ENCODE measurements at regions not wholly inside any gene's neighbourhood (a gene's known extent, or its start where the extent isn't known, plus 50 kb on each side); places are given as distances from the start of the nearest gene placed in this dataset.

- no peak overlapping the region for H3K4me3 Mint-ChIP-seq
- no peak overlapping the region for H3K27ac ChIP-seq (ENCODE audit: low read depth)
- DNase-seq (ENCODE audit: low spot score) (no peak), ATAC-seq (no peak)
- no peak overlapping the region for H3K27ac Mint-ChIP-seq
- H3K4me3 ChIP-seq, result no peak overlapping the region
- no peaks in the 10 kb centered on the region; the same call in 2 of the 3 replicates for H3K4me1 Mint-ChIP-seq
- H3K79me2 ChIP-seq (replicated peaks; ENCODE audit: insufficient read depth), result no peaks in the 10 kb centered on the region
- no peaks in the 10 kb centered on the region for H3K27me3 ChIP-seq (ENCODE audit: insufficient read depth)
- no peak overlapping the region for H3K4me2 ChIP-seq
- H3K4me1 ChIP-seq (ENCODE audit: insufficient read depth), result 0 out of 2 replicates have a peak, but pooled peaks cover 4% of the 10 kb centered on the region
- no peaks in the 10 kb centered on the region for H3K9me3 Mint-ChIP-seq
- H2AFZ ChIP-seq, result no peak overlapping the region
- H3K36me3 Mint-ChIP-seq (ENCODE audit: low read depth), result no peaks in the 10 kb centered on the region
- no peaks in the 10 kb centered on the region for H3K9me2 ChIP-seq (ENCODE audit: insufficient read depth)
- no peaks in the 10 kb centered on the region for H3F3A ChIP-seq (replicated peaks; ENCODE audit: low read depth)
- no peaks in the 10 kb centered on the region for H3K36me3 ChIP-seq (ENCODE audit: insufficient read depth)
- TF ChIP-seq NANOG (IDR thresholded peaks at IDR 0.05; ENCODE audit: borderline replicate concordance) (no peak), REST (IDR thresholded peaks at IDR 0.05; ENCODE audit: unreplicated experiment) (no peak), EZH2 (IDR thresholded peaks at IDR 0.05; ENCODE audit: low read depth, unreplicated experiment) (no peak), ZNF331 (CRISPR knock-in tag; IDR thresholded peaks at IDR 0.05; ENCODE audit: low read depth) (no peak), ETS1 (IDR thresholded peaks at IDR 0.05) (no peak), POLR2AphosphoS5 (IDR thresholded peaks at IDR 0.05; ENCODE audit: low read depth) (no peak), JUNB (IDR thresholded peaks at IDR 0.05; ENCODE audit: unreplicated experiment) (no peak), CTCF (conservative IDR thresholded peaks at IDR 0.05; ENCODE audit: low read depth in 2 of 2) (no peak), CREB1 (CRISPR knock-in tag; IDR thresholded peaks at IDR 0.05; ENCODE audit: low read depth) (no peak), STAT1 (IDR thresholded peaks at IDR 0.05; ENCODE audit: unreplicated experiment) (no peak), EZH2phosphoT487 (IDR thresholded peaks at IDR 0.05; ENCODE audit: unreplicated experiment) (no peak), ZNF114 (CRISPR knock-in tag; IDR thresholded peaks at IDR 0.05) (no peak), ZNF462 (CRISPR knock-in tag; IDR thresholded peaks at IDR 0.05) (no peak)
- H4K20me1 ChIP-seq (replicated peaks; ENCODE audit: insufficient read depth), result no peaks in the 10 kb centered on the region
- H3K27me3 Mint-ChIP-seq (ENCODE audit: insufficient read depth, low read depth, poor library complexity), result no peaks in the 10 kb centered on the region
Measured at GRCh38 chr5:117561531-117561930, 986.9 kb upstream of the SEMA6A start.

Data from GM23338 (cell line).